ENCODE measurements at regions not wholly inside any gene's neighbourhood (a gene's known extent, or its start where the extent isn't known, plus 50 kb on each side); places are given as distances from the start of the nearest gene placed in this dataset.

DNA sequence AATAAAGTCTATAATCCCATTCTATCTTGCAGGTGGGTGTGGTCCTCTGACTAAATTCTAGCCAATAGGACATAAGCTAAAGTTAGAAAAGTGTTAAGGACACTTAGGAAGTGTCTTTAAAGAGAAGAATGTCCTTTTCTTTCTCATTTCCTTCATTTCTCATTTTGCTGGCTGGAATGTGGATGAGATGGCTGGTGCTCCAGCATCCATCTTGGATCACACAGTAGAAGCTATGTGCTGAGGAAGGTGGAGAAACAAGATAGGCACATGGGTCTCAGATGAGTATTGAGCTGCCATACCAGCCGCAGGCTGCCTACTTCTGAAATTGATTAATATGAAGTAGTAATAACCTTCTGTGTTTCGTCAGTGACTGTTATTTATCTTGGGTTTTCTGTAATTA, 289.0 kb downstream of the LRFN2 start:
- TF ChIP-seq POLR2A (IDR thresholded peaks at IDR 0.05) (no peak), POLR2AphosphoS5 (IDR thresholded peaks at IDR 0.05; ENCODE audit: insufficient read depth in 1 of 2, low read depth in 1 of 2) (no peak)
- TF ChIP-seq, protein P1, sequence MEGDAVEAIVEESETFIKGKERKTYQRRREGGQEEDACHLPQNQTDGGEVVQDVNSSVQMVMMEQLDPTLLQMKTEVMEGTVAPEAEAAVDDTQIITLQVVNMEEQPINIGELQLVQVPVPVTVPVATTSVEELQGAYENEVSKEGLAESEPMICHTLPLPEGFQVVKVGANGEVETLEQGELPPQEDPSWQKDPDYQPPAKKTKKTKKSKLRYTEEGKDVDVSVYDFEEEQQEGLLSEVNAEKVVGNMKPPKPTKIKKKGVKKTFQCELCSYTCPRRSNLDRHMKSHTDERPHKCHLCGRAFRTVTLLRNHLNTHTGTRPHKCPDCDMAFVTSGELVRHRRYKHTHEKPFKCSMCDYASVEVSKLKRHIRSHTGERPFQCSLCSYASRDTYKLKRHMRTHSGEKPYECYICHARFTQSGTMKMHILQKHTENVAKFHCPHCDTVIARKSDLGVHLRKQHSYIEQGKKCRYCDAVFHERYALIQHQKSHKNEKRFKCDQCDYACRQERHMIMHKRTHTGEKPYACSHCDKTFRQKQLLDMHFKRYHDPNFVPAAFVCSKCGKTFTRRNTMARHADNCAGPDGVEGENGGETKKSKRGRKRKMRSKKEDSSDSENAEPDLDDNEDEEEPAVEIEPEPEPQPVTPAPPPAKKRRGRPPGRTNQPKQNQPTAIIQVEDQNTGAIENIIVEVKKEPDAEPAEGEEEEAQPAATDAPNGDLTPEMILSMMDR (IDR thresholded peaks at IDR 0.05) = no peak
